Liver (tissue), 8 donors: ENCODE measurements at regions not wholly inside any gene's neighbourhood (a gene's known extent, or its start where the extent isn't known, plus 50 kb on each side); places are given as distances from the start of the nearest gene placed in this dataset.
A peak's percentile ranks its signal among the peaks of the same experiment; 100 is the strongest.

Source experiments
- DNase-seq: peaks from one replicate; pipeline ENCODE4 v3.0.0-alpha.2; 2017; ENCODE audit warnings: low spot score
- H3K27ac ChIP-seq, 2 donors: one replicate each; pipeline ENCODE4 v1.7.0; 2013; ENCODE audit warnings: inconsistent platforms in 2 of 2, low read length in 2 of 2, control low read depth in 1 of 2, low read depth in 1 of 2, mild to moderate bottlenecking in 1 of 2
- H3K27me3 ChIP-seq, 4 donors: one replicate each; pipeline versions ENCODE4 v1.6.1 to v1.7.0; 2013; ENCODE audit warnings: low read length in 3 of 4, inconsistent platforms in 1 of 4, mild to moderate bottlenecking in 1 of 4, moderate library complexity in 1 of 4; ENCODE audit not compliant: control insufficient read depth in 4 of 4, insufficient read depth in 4 of 4
- H3K36me3 ChIP-seq, 4 donors: one replicate each; pipeline versions ENCODE4 v1.6.1 to v1.7.0; 2013; ENCODE audit warnings: low read length in 3 of 4, mild to moderate bottlenecking in 3 of 4, low read depth in 1 of 4, moderate library complexity in 1 of 4; ENCODE audit not compliant: control insufficient read depth in 4 of 4, insufficient read depth in 3 of 4
- H3K4me1 ChIP-seq, 4 donors: one replicate each; pipeline versions ENCODE4 v1.6.1 to v1.7.0; 2013; ENCODE audit warnings: low read length in 3 of 4, mild to moderate bottlenecking in 3 of 4, moderate library complexity in 1 of 4; ENCODE audit not compliant: control insufficient read depth in 4 of 4, insufficient read depth in 4 of 4
- H3K4me3 ChIP-seq, 3 donors: one replicate each; pipeline versions ENCODE4 v1.6.1 to v1.7.0; 2013; ENCODE audit warnings: low read length in 3 of 3, control low read depth in 1 of 3, low read depth in 1 of 3, mild to moderate bottlenecking in 1 of 3
- H3K9ac ChIP-seq, 2 donors: one replicate each; pipeline ENCODE4 v1.7.0; 2013; ENCODE audit warnings: low read length in 2 of 2, mild to moderate bottlenecking in 2 of 2, moderate library complexity in 2 of 2, control low read depth in 1 of 2, low read depth in 1 of 2
- H3K9me3 ChIP-seq, 4 donors: one replicate each; pipeline versions ENCODE4 v1.6.1 to v1.7.0; 2013; ENCODE audit warnings: low read length in 3 of 4; ENCODE audit not compliant: control insufficient read depth in 4 of 4
- ATF3 ChIP-seq: IDR thresholded peaks from 2 replicates; pipeline ENCODE4 v1.6.1; 2016; ENCODE audit warnings: antibody characterized with exemption
- EGR1 ChIP-seq, 2 donors: IDR thresholded peaks; 2 replicates each; pipeline ENCODE4 v1.6.1; 2016 to 2018; ENCODE audit warnings: antibody characterized with exemption in 2 of 2, low read depth in 2 of 2
- FOXA1 ChIP-seq: IDR thresholded peaks from 2 replicates; pipeline ENCODE4 v1.6.1; 2016; ENCODE audit warnings: antibody characterized with exemption
- GABPA ChIP-seq, 2 donors: IDR thresholded peaks in 1 of 2; conservative IDR thresholded peaks in 1 of 2; 2 replicates each; pipeline ENCODE4 v1.6.1; 2016; ENCODE audit warnings: antibody characterized with exemption in 2 of 2, mild to moderate bottlenecking in 1 of 2, moderate library complexity in 1 of 2
- HNF4A ChIP-seq, 2 donors: conservative IDR thresholded peaks; 2 replicates each; pipeline ENCODE4 v1.6.1; 2016; ENCODE audit warnings: antibody characterized with exemption in 2 of 2, mild to moderate bottlenecking in 2 of 2
- HNF4G ChIP-seq: IDR thresholded peaks from 2 replicates; pipeline ENCODE4 v1.6.1; 2016; ENCODE audit warnings: antibody characterized with exemption
- JUND ChIP-seq, 2 donors: IDR thresholded peaks; 2 replicates each; pipeline ENCODE4 v1.6.1; 2016; ENCODE audit warnings: antibody characterized with exemption in 2 of 2
- MAX ChIP-seq: IDR thresholded peaks from 2 replicates; pipeline ENCODE4 v1.6.1; 2016; ENCODE audit warnings: antibody characterized with exemption
- NR2F2 ChIP-seq: IDR thresholded peaks from 2 replicates; pipeline ENCODE4 v1.6.1; 2016; ENCODE audit warnings: antibody characterized with exemption
- RAD21 ChIP-seq, 2 donors: IDR thresholded peaks; 2 replicates each; pipeline ENCODE4 v1.6.1; 2016; ENCODE audit warnings: antibody characterized with exemption in 2 of 2, mild to moderate bottlenecking in 2 of 2
- RXRA ChIP-seq, 2 donors: IDR thresholded peaks; 2 replicates each; pipeline ENCODE4 v1.6.1; 2017 to 2018; ENCODE audit warnings: antibody characterized with exemption in 2 of 2, mild to moderate bottlenecking in 1 of 2
- SP1 ChIP-seq: IDR thresholded peaks from 2 replicates; pipeline ENCODE4 v1.6.1; 2018; ENCODE audit warnings: antibody characterized with exemption, mild to moderate bottlenecking
- TAF1 ChIP-seq: conservative IDR thresholded peaks from 2 replicates; pipeline ENCODE4 v1.6.1; 2016; ENCODE audit warnings: antibody characterized with exemption, mild to moderate bottlenecking
- ZBTB33 ChIP-seq: IDR thresholded peaks from 2 replicates; pipeline ENCODE4 v1.6.1; 2016; ENCODE audit warnings: antibody characterized with exemption
- WGBS: extraction: QIAGEN DNeasy Blood & Tissue Kit; methylation state at CpG from one replicate; pipeline ENCODE4 v1.1.7; 2013; 5-methylcytosine and 5-hydroxymethylcytosine counted together
- TF ChIP-seq, protein P1 (sequence below): fragments of 150-350 bp; IDR thresholded peaks from 2 replicates; pipeline ENCODE4 v1.5.1; 2017; ENCODE audit warnings: improper control_type of control experiment, low read depth, low read length; ENCODE audit not compliant: missing input control
- donor health status: healthy.
- donor health status: healthy.
- donor health status: healthy.
- donor health status: healthy.
- donor health status: healthy.

DNA sequence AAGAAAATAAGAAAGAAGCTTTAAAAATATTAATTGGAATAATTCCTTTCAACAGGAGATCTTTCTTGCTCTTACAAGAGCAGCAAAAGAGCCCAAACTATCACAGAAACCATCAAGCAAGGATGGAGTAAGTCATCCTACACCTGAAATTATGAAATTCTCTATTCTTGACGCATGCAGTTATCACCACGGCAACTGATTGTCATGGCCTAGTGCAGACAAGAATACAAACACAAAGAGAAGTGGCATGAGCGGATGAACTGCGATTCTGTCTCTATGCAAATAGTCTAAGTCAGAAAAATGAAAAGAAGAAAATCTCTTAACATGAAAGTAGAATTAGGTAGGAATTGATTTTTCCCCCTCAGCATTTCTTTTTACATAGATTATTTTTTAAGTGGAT is 54.8 kb upstream of the SLC35B4 start:
- Histone ChIP-seq H3K27ac (no peak overlapping the region), H3K9me3 (no peaks in the 10 kb centered on the region), H3K36me3 (no peaks in the 10 kb centered on the region), H3K4me1 (peaks cover 11 to 48% (median 31%) of the 10 kb centered on the region in 4 donors), H3K27me3 (no peaks in the 10 kb centered on the region), H3K9ac (no peak overlapping the region), H3K4me3 (no peak overlapping the region)
- TF ChIP-seq EGR1 (IDR thresholded peaks at IDR 0.05; ENCODE audit: low read depth in 2 of 2) = no peak
- TF ChIP-seq, protein P1, sequence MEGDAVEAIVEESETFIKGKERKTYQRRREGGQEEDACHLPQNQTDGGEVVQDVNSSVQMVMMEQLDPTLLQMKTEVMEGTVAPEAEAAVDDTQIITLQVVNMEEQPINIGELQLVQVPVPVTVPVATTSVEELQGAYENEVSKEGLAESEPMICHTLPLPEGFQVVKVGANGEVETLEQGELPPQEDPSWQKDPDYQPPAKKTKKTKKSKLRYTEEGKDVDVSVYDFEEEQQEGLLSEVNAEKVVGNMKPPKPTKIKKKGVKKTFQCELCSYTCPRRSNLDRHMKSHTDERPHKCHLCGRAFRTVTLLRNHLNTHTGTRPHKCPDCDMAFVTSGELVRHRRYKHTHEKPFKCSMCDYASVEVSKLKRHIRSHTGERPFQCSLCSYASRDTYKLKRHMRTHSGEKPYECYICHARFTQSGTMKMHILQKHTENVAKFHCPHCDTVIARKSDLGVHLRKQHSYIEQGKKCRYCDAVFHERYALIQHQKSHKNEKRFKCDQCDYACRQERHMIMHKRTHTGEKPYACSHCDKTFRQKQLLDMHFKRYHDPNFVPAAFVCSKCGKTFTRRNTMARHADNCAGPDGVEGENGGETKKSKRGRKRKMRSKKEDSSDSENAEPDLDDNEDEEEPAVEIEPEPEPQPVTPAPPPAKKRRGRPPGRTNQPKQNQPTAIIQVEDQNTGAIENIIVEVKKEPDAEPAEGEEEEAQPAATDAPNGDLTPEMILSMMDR = no peak
- no peak for TF ChIP-seq NR2F2
- no peak for TF ChIP-seq HNF4A (conservative IDR thresholded peaks at IDR 0.05)
- TF ChIP-seq HNF4G = no peak
- no peak for TF ChIP-seq RAD21 (IDR thresholded peaks at IDR 0.05)
- TF ChIP-seq GABPA (IDR thresholded peaks at IDR 0.05 in 1 of 2, conservative IDR thresholded peaks at IDR 0.05 in 1 of 2) = no peak
- no peak for DNase-seq
- WGBS = 93% methylated on average over 4 of the region's 4 CpGs

DNA sequence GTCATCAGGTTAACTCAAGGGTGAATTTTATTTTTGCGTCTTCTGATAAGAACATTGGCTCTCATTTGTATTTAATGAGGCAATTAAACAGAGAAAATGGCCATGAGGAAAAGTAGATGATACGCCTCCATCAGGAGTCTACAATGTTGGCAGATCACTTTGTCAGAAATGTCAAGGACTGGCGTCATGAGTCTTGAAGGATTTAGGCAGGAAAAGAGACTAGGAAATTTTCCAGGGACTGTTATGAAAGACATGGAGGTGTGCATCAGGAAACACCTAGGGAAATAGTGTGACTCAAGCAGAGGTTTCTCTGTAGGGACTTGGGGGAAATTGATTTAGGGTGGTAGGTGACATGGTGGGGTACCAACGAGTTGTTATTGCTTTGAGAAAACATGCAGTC is 53.4 kb upstream of the SLC35B4 start:
- Histone ChIP-seq H3K27ac (peak overlapping the region; percentile 77 to 90), H3K36me3 (no peaks in the 10 kb centered on the region), H3K9ac (no peak overlapping the region), H3K27me3 (no peaks in the 10 kb centered on the region), H3K4me3 (no peak overlapping the region), H3K4me1 (peaks cover 14 to 56% (median 41%) of the 10 kb centered on the region in 4 donors), H3K9me3 (no peaks in the 10 kb centered on the region)
- TF ChIP-seq SP1 = no peak
- TF ChIP-seq HNF4G = no peak
- no peak for TF ChIP-seq RAD21 (IDR thresholded peaks at IDR 0.05)
- no peak for TF ChIP-seq GABPA (IDR thresholded peaks at IDR 0.05 in 1 of 2, conservative IDR thresholded peaks at IDR 0.05 in 1 of 2)
- no peak for TF ChIP-seq NR2F2
- no peak for TF ChIP-seq ATF3
- no peak for TF ChIP-seq HNF4A (conservative IDR thresholded peaks at IDR 0.05)
- TF ChIP-seq MAX = no peak
- TF ChIP-seq TAF1 = no peak
- TF ChIP-seq ZBTB33 = no peak
- WGBS = 93% methylated on average over 4 of the region's 4 CpGs
- DNase-seq = no peak

DNA sequence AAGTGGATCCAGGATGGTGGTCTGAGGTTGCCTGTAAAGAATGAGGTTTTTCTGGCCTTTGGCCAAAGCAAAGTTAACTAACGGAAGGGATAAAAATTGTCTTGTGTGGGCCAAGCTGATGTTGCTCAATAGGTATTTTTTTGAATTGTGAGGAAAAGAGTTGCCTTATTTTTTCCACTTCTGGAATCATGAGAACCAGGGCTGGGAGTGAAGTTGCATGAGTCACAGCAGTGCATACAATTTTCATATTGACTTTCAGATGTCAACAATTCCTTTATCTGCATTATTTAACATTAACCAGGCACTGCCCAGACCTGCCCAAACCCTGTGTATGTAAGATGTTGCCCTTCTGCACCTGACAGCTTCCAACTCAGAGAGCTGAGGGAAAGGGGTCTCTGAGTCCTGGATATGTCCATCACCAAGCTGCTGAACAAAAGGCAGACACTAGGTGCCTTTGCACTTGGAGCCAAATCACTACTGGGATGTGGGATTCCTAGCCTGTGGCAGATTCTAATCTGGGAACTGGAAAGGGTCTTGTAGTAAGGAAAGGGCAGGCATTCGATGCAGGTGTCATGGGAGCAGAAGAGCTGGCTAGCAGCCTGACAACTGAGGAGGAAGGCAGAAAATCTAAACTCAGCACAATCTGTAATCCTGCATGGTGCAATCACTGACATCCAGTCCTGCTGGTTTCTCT is 52.3 kb upstream of the SLC35B4 start:
- no peaks in the 10 kb centered on the region for H3K27me3 ChIP-seq
- peak overlapping the region in 1 of 2 donors; percentile 64 for H3K9ac ChIP-seq
- H3K36me3 ChIP-seq = no peaks in the 10 kb centered on the region
- H3K4me1 ChIP-seq = peaks cover 15 to 54% (median 39%) of the 10 kb centered on the region in 4 donors
- no peak overlapping the region for H3K4me3 ChIP-seq
- 8% methylated on average over 2 of the region's 2 CpGs for WGBS
- no peak for DNase-seq
- peak overlapping the region; percentile 77 to 90 for H3K27ac ChIP-seq
- H3K9me3 ChIP-seq = no peaks in the 10 kb centered on the region
- peak; percentile 21 for TF ChIP-seq NR2F2
- TF ChIP-seq HNF4G = peak; percentile 31
- TF ChIP-seq JUND (IDR thresholded peaks at IDR 0.05) = peak; percentile 94 to 97
- TF ChIP-seq, protein P1 = no peak
- TF ChIP-seq ATF3 = peak; percentile 58
- TF ChIP-seq ZBTB33 = peak; percentile 74
- TF ChIP-seq SP1 = peak; percentile 69
- peak; percentile 60 to 77 for TF ChIP-seq HNF4A (conservative IDR thresholded peaks at IDR 0.05)
- peak; percentile 51 for TF ChIP-seq MAX
- TF ChIP-seq RAD21 (IDR thresholded peaks at IDR 0.05) = peak in 1 of 2 donors; percentile 32
- TF ChIP-seq RXRA (IDR thresholded peaks at IDR 0.05) = peak; percentile 52 to 84
- TF ChIP-seq GABPA (IDR thresholded peaks at IDR 0.05 in 1 of 2, conservative IDR thresholded peaks at IDR 0.05 in 1 of 2) = no peak
- peak; percentile 83 for TF ChIP-seq FOXA1
